Fibroblast of upper back skin (primary cell): ENCODE measurements at regions not wholly inside any gene's neighbourhood (a gene's known extent, or its start where the extent isn't known, plus 50 kb on each side); places are given as distances from the start of the nearest gene placed in this dataset.
"Not testable (repeated sequence)": the region's sequence is repeated elsewhere in the genome, so short reads cannot be mapped to it uniquely, and the experiment has no call there.

ENCODE experiments used
- DNase-seq: peaks from one replicate; pipeline ENCODE4 v3.0.0-alpha.2; 2013

- DNase-seq = no peak
Observed at GRCh38 chr5:160479220-160479619, 57.6 kb downstream of the PTTG1 start.

GRCh38 chr5:160479926-160480325 is 58.3 kb downstream of the PTTG1 start:
- peak; percentile 64 for DNase-seq

- DNase-seq = no peak
Observed at GRCh38 chr5:160480652-160481051, 59.0 kb downstream of the PTTG1 start.

GRCh38 chr5:160484678-160485077 is 63.0 kb downstream of the PTTG1 start:
- DNase-seq = no peak

- DNase-seq = no peak
Observed at GRCh38 chr5:160485364-160485969, 63.8 kb downstream of the PTTG1 start.

- DNase-seq = no peak
Observed at GRCh38 chr5:160486573-160486972, 64.9 kb downstream of the PTTG1 start.

- no peak for DNase-seq
Observed at GRCh38 chr5:160488394-160489325, 67.0 kb downstream of the PTTG1 start.

GRCh38 chr5:160491438-160491837 is 69.8 kb downstream of the PTTG1 start:
- no peak for DNase-seq

- DNase-seq = peak; percentile 46
Observed at GRCh38 chr5:160492565-160492964, 70.9 kb downstream of the PTTG1 start.

- no peak for DNase-seq
Observed at GRCh38 chr5:160493806-160494338, 72.2 kb downstream of the PTTG1 start.

GRCh38 chr5:160494451-160494850 is 72.8 kb downstream of the PTTG1 start:
- DNase-seq = no peak

GRCh38 chr5:160496334-160496733 is 74.7 kb downstream of the PTTG1 start:
- DNase-seq = no peak

- peak; percentile 52 for DNase-seq
Observed at GRCh38 chr5:160496784-160497183, 75.1 kb downstream of the PTTG1 start.

- DNase-seq = no peak
Observed at GRCh38 chr5:160497878-160498277, 76.2 kb downstream of the PTTG1 start.

GRCh38 chr5:160498441-160499043 is 76.9 kb downstream of the PTTG1 start:
- not testable (repeated sequence) for DNase-seq

- DNase-seq = no peak
Observed at GRCh38 chr5:160500786-160501779, 79.4 kb downstream of the PTTG1 start.

GRCh38 chr5:160504906-160505305 is 83.3 kb downstream of the PTTG1 start:
- no peak for DNase-seq

- peak; percentile 46 for DNase-seq
Observed at GRCh38 chr5:160506006-160507004, 84.7 kb downstream of the PTTG1 start.

GRCh38 chr5:160507221-160507721 is 85.6 kb downstream of the PTTG1 start:
- peak; percentile 77 for DNase-seq

- peak; percentile 85 for DNase-seq
Observed at GRCh38 chr5:160508780-160509361, 87.2 kb downstream of the PTTG1 start.
